ENCODE measurements at regions not wholly inside any gene's neighbourhood (a gene's known extent, or its start where the extent isn't known, plus 50 kb on each side); places are given as distances from the start of the nearest gene placed in this dataset.

- H3K9me3 Mint-ChIP-seq: peaks cover 1 to 18% (median 6%) of the 10 kb centered on the region in 7 donors
- Histone ChIP-seq H4K20me1 (ENCODE audit: insufficient read depth, low read length) (no peaks in the 10 kb centered on the region), H3K9me3 (replicated peaks in 1 of 2; ENCODE audit: control insufficient read depth in 1 of 2, insufficient read depth in 1 of 2, low read length in 2 of 2) (peaks cover 8 to 21% of the 10 kb centered on the region in 2 donors), H2AFZ (ENCODE audit: insufficient read depth, low read depth, low read length, poor library complexity, severe bottlenecking) (no peak overlapping the region), H3K9ac (ENCODE audit: insufficient read depth, low read length, poor library complexity, severe bottlenecking) (no peak overlapping the region), H3K4me1 (ENCODE audit: control insufficient read depth in 1 of 2, insufficient read depth in 2 of 2, low read length in 2 of 2) (no peaks in the 10 kb centered on the region), H3K36me3 (replicated peaks in 1 of 2; ENCODE audit: control insufficient read depth in 1 of 2, insufficient read depth in 2 of 2, low read length in 2 of 2) (no peaks in the 10 kb centered on the region), H3K4me2 (replicated peaks; ENCODE audit: extremely low read depth, low read length, poor library complexity, severe bottlenecking) (no peak overlapping the region), H3K4me3 (replicated peaks in 1 of 3; ENCODE audit: low read depth in 2 of 3, low read length in 3 of 3) (no peak overlapping the region), H3K79me2 (ENCODE audit: insufficient read depth, low read length) (no peaks in the 10 kb centered on the region), H3K27ac (ENCODE audit: low read depth in 1 of 2, low read length in 2 of 2) (no peak overlapping the region), H3K27me3 (ENCODE audit: control insufficient read depth in 2 of 2, insufficient read depth in 2 of 2, low read length in 2 of 2) (no peaks in the 10 kb centered on the region)
- H3K27ac Mint-ChIP-seq: no peak overlapping the region
- no peaks in the 10 kb centered on the region for H3K4me1 Mint-ChIP-seq
- no peak for TF ChIP-seq CTCF (IDR thresholded peaks at IDR 0.05)
- H3K27me3 Mint-ChIP-seq (ENCODE audit: low read depth in 3 of 3): no peaks in the 10 kb centered on the region
- H3K36me3 Mint-ChIP-seq: no peaks in the 10 kb centered on the region
- H3K4me3 Mint-ChIP-seq: no peak overlapping the region
- intact Hi-C loops (cut with micrococcal nuclease): no loop called here
- DNase-seq: no peak
- WGBS (ENCODE audit: insufficient coverage): no CpG with 5 or more reads among the region's 2 CpGs
Observed at GRCh38 chr5:44001675-44002380, 387.4 kb downstream of the FGF10 start.

DNA sequence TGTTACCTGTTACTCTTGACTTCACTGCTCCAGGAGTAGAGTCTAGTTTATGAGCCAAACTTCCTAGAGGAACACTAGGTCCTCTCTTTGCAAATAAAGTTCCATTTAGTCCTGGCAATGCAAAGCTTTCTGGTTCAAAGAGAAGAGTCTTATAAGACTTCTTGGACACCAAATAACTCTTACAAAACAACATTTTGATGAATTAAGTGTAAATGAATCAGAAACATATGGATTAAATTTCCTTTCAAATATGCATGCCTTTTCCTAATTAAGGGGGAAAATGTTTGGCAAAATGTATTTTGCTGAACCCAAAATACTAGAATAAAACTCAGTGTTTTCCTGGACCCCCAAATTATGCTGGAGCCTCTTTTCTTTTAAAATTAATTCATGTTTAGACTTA, 388.0 kb downstream of the FGF10 start:
- H3K36me3 Mint-ChIP-seq: no peaks in the 10 kb centered on the region

More for the DNA sequence above, 388.0 kb downstream of the FGF10 start:
- H3K9me3 Mint-ChIP-seq: peaks cover 0 to 14% (median 4%) of the 10 kb centered on the region in 7 donors
- Histone ChIP-seq H3K4me2 (replicated peaks; ENCODE audit: extremely low read depth, low read length, poor library complexity, severe bottlenecking) (no peak overlapping the region), H3K27ac (ENCODE audit: low read depth in 1 of 2, low read length in 2 of 2) (no peak overlapping the region), H3K4me1 (ENCODE audit: control insufficient read depth in 1 of 2, insufficient read depth in 2 of 2, low read length in 2 of 2) (no peaks in the 10 kb centered on the region), H3K79me2 (ENCODE audit: insufficient read depth, low read length) (no peaks in the 10 kb centered on the region), H3K4me3 (replicated peaks in 1 of 3; ENCODE audit: low read depth in 2 of 3, low read length in 3 of 3) (no peak overlapping the region), H3K27me3 (ENCODE audit: control insufficient read depth in 2 of 2, insufficient read depth in 2 of 2, low read length in 2 of 2) (no peaks in the 10 kb centered on the region), H3K36me3 (replicated peaks in 1 of 2; ENCODE audit: control insufficient read depth in 1 of 2, insufficient read depth in 2 of 2, low read length in 2 of 2) (no peaks in the 10 kb centered on the region), H3K9ac (ENCODE audit: insufficient read depth, low read length, poor library complexity, severe bottlenecking) (no peak overlapping the region), H3K9me3 (replicated peaks in 1 of 2; ENCODE audit: control insufficient read depth in 1 of 2, insufficient read depth in 1 of 2, low read length in 2 of 2) (peaks cover 4 to 17% of the 10 kb centered on the region in 2 donors), H4K20me1 (ENCODE audit: insufficient read depth, low read length) (no peaks in the 10 kb centered on the region), H2AFZ (ENCODE audit: insufficient read depth, low read depth, low read length, poor library complexity, severe bottlenecking) (no peak overlapping the region)
- no peak for TF ChIP-seq CTCF (IDR thresholded peaks at IDR 0.05)
- no peaks in the 10 kb centered on the region for H3K27me3 Mint-ChIP-seq (ENCODE audit: low read depth in 3 of 3)
- intact Hi-C loops (cut with micrococcal nuclease): no loop called here
- no peak overlapping the region for H3K27ac Mint-ChIP-seq
- H3K4me3 Mint-ChIP-seq: no peak overlapping the region
- no peak for DNase-seq
- H3K4me1 Mint-ChIP-seq: no peaks in the 10 kb centered on the region
